ENCODE measurements at regions not wholly inside any gene's neighbourhood (a gene's known extent, or its start where the extent isn't known, plus 50 kb on each side); places are given as distances from the start of the nearest gene placed in this dataset.
"Not testable (repeated sequence)": the region's sequence is repeated elsewhere in the genome, so short reads cannot be mapped to it uniquely, and the experiment has no call there.

GRCh38 chr6:145271577-145271976 lies 463.7 kb downstream of the EPM2A start:
- H3K9me3 ChIP-seq (ENCODE audit: control insufficient read depth, low read length): no peaks in the 10 kb centered on the region
- H3K4me3 ChIP-seq (ENCODE audit: low read length): no peak overlapping the region
- no peaks in the 10 kb centered on the region for H3K27me3 ChIP-seq (ENCODE audit: control insufficient read depth, insufficient read depth, low read length)
- H3K4me1 ChIP-seq (ENCODE audit: control insufficient read depth, insufficient read depth, low read length): peaks cover 14% of the 10 kb centered on the region
- no peak overlapping the region for H3K9ac ChIP-seq (ENCODE audit: low read length)
- no peaks in the 10 kb centered on the region for H3K36me3 ChIP-seq (ENCODE audit: control insufficient read depth, insufficient read depth, low read length)

GRCh38 chr6:145272246-145272645 lies 463.1 kb downstream of the EPM2A start:
- H3K4me3 ChIP-seq (ENCODE audit: low read length): no peak overlapping the region
- no peaks in the 10 kb centered on the region for H3K36me3 ChIP-seq (ENCODE audit: control insufficient read depth, insufficient read depth, low read length)
- H3K4me1 ChIP-seq (ENCODE audit: control insufficient read depth, insufficient read depth, low read length): peaks cover 7% of the 10 kb centered on the region
- no peaks in the 10 kb centered on the region for H3K27me3 ChIP-seq (ENCODE audit: control insufficient read depth, insufficient read depth, low read length)
- no peak overlapping the region for H3K9ac ChIP-seq (ENCODE audit: low read length)
- no peaks in the 10 kb centered on the region for H3K9me3 ChIP-seq (ENCODE audit: control insufficient read depth, low read length)

DNA sequence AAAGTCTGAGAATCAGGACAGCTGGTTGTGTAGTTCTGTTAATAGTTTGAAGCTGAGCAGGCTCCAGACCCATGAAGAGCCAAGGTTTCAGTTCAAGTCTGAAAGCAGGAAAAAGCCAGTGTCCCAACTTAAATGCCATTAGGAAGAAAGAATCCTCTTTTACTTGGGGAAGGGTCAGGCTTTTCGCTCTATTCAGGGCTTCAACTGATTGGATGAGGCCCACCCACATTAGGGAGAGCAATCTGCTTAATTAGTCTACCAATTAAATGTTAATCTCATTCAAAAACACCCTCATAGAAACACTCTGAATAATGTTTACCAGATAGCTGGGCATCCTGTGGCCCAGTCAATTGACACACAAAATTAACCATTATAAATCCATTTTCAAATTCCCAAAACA lies 462.2 kb downstream of the EPM2A start:
- Histone ChIP-seq H3K36me3 (ENCODE audit: control insufficient read depth, insufficient read depth, low read length) (no peaks in the 10 kb centered on the region), H3K27me3 (ENCODE audit: control insufficient read depth, insufficient read depth, low read length) (no peaks in the 10 kb centered on the region), H3K9ac (ENCODE audit: low read length) (no peak overlapping the region), H3K9me3 (ENCODE audit: control insufficient read depth, low read length) (no peaks in the 10 kb centered on the region), H3K4me3 (ENCODE audit: low read length) (no peak overlapping the region), H3K4me1 (ENCODE audit: control insufficient read depth, insufficient read depth, low read length) (peaks cover 7% of the 10 kb centered on the region)

DNA sequence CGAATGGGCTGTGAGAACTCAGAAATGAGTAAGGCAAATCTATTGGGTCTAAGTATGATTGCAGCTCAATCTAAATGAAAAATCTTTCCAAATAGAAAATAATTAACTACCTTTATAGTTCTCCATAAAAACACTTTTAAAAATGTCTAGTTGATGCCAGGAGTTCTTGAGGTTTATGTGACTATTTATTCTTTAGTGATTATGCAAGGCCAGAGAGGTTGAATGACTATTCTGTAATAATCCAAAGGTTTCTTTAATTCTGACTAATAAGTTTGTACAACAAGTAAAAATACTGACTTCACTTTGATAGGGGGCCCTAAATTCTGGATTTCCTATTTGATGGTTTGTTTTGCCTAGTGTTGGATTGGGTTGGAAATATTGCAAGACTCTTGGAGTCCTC lies 461.2 kb downstream of the EPM2A start:
- no peaks in the 10 kb centered on the region for H3K9me3 ChIP-seq (ENCODE audit: control insufficient read depth, low read length)

DNA sequence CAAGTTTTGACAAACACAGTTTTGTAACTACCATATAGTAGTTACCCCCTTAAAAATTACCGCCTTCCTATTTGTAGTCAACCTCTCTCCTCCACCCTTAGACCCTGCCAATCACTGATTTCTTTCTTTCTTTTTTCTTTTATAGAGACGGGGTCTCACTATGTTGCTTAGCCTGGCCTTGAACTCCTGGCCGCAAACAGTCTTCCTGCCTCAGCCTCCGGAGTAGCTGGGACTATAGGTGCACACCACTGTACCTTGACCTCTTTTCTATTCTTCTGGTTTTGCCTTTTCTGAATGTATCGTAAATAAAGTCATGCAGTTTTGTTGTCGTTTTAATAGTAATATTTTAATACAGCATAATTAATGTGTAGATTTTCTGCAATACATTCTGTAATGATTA lies 460.3 kb downstream of the EPM2A start:
- H3K4me1 ChIP-seq (ENCODE audit: control insufficient read depth, insufficient read depth, low read length): peaks cover 7% of the 10 kb centered on the region
- no peaks in the 10 kb centered on the region for H3K27me3 ChIP-seq (ENCODE audit: control insufficient read depth, insufficient read depth, low read length)
- H3K36me3 ChIP-seq (ENCODE audit: control insufficient read depth, insufficient read depth, low read length): no peaks in the 10 kb centered on the region
- no peak overlapping the region for H3K4me3 ChIP-seq (ENCODE audit: low read length)
- no peak overlapping the region for H3K9ac ChIP-seq (ENCODE audit: low read length)
- H3K9me3 ChIP-seq (ENCODE audit: control insufficient read depth, low read length): no peaks in the 10 kb centered on the region

More for the DNA sequence above, 461.2 kb downstream of the EPM2A start:
- no peaks in the 10 kb centered on the region for H3K27me3 ChIP-seq (ENCODE audit: control insufficient read depth, insufficient read depth, low read length)
- no peak overlapping the region for H3K4me3 ChIP-seq (ENCODE audit: low read length)
- H3K9ac ChIP-seq (ENCODE audit: low read length): no peak overlapping the region
- peaks cover 7% of the 10 kb centered on the region for H3K4me1 ChIP-seq (ENCODE audit: control insufficient read depth, insufficient read depth, low read length)
- no peaks in the 10 kb centered on the region for H3K36me3 ChIP-seq (ENCODE audit: control insufficient read depth, insufficient read depth, low read length)

DNA sequence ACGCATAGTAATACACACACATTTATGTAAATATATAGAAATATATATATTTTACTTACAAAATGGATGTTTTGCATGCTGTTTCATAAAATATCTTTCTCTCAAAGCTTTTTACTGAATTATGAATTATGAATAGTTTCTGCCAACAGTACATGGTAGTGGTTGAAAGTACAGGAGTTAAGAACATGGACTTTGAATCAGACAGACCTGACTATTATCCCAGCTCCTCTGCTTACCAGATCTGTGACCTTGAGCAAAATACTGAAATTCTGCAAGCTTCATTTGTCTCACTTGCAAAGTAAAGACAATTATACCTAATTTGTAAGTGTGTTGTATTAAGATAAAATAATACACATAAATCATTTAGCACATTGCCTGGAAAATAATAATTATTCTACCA lies 459.5 kb downstream of the EPM2A start:
- no peaks in the 10 kb centered on the region for H3K36me3 ChIP-seq (ENCODE audit: control insufficient read depth, insufficient read depth, low read length)
- H3K9ac ChIP-seq (ENCODE audit: low read length): no peak overlapping the region
- H3K4me1 ChIP-seq (ENCODE audit: control insufficient read depth, insufficient read depth, low read length): peaks cover 5% of the 10 kb centered on the region
- H3K27me3 ChIP-seq (ENCODE audit: control insufficient read depth, insufficient read depth, low read length): no peaks in the 10 kb centered on the region
- H3K9me3 ChIP-seq (ENCODE audit: control insufficient read depth, low read length): no peaks in the 10 kb centered on the region
- H3K4me3 ChIP-seq (ENCODE audit: low read length): no peak overlapping the region

DNA sequence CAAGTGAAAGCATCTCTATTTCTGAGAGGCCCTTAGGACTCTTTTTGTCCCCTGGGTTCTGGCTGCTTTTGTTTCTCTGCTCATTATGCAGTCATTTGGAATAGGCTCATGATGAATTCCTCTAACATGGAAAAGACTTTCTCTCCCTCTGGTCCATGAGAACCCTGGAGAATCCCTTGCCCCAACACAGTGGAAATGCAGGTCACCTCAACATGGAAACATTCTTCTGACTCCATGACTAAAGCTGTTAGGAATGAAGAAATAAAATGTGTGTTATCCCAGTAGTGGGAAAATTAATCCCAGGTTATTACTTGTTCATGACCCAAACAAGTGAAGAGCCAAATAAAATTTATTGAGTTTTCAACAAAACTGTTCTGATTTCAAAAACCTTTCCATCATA lies 458.6 kb downstream of the EPM2A start:
- H3K36me3 ChIP-seq (ENCODE audit: control insufficient read depth, insufficient read depth, low read length): no peaks in the 10 kb centered on the region
- H3K9me3 ChIP-seq (ENCODE audit: control insufficient read depth, low read length): no peaks in the 10 kb centered on the region
- no peak overlapping the region for H3K9ac ChIP-seq (ENCODE audit: low read length)
- H3K4me3 ChIP-seq (ENCODE audit: low read length): no peak overlapping the region
- no peaks in the 10 kb centered on the region for H3K4me1 ChIP-seq (ENCODE audit: control insufficient read depth, insufficient read depth, low read length)
- no peaks in the 10 kb centered on the region for H3K27me3 ChIP-seq (ENCODE audit: control insufficient read depth, insufficient read depth, low read length)

- H3K4me3 ChIP-seq (ENCODE audit: low read length): no peak overlapping the region
- H3K9ac ChIP-seq (ENCODE audit: low read length): no peak overlapping the region
- H3K4me1 ChIP-seq (ENCODE audit: control insufficient read depth, insufficient read depth, low read length): no peaks in the 10 kb centered on the region
- no peaks in the 10 kb centered on the region for H3K36me3 ChIP-seq (ENCODE audit: control insufficient read depth, insufficient read depth, low read length)
- H3K9me3 ChIP-seq (ENCODE audit: control insufficient read depth, low read length): no peaks in the 10 kb centered on the region
- H3K27me3 ChIP-seq (ENCODE audit: control insufficient read depth, insufficient read depth, low read length): no peaks in the 10 kb centered on the region
Observed at GRCh38 chr6:145277358-145278086, 457.8 kb downstream of the EPM2A start.

- H3K4me3 ChIP-seq (ENCODE audit: low read length): no peak overlapping the region
- H3K27me3 ChIP-seq (ENCODE audit: control insufficient read depth, insufficient read depth, low read length): no peaks in the 10 kb centered on the region
- H3K4me1 ChIP-seq (ENCODE audit: control insufficient read depth, insufficient read depth, low read length): peaks cover 5% of the 10 kb centered on the region
- no peak overlapping the region for H3K9ac ChIP-seq (ENCODE audit: low read length)
- H3K36me3 ChIP-seq (ENCODE audit: control insufficient read depth, insufficient read depth, low read length): no peaks in the 10 kb centered on the region
- no peaks in the 10 kb centered on the region for H3K9me3 ChIP-seq (ENCODE audit: control insufficient read depth, low read length)
Observed at GRCh38 chr6:145278163-145278807, 457.0 kb downstream of the EPM2A start.

DNA sequence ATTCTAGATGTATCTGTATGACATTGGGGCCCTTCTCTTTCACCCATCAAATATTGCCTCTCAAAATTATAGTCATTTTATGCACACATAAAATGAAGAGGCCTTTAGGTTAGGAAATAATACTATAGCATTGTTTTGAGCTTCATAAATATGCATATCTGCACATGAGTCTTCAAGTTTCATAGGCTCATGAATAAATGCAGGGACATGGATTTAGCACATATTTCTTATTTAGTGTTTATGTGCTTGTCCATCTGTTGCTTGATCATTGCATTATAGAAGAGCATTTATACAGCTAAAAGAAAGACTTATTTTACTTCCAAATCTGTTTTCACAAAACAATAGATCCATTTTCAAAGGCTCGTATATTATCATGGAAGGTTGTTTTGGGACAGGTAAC lies 455.8 kb downstream of the EPM2A start:
- H3K9me3 ChIP-seq (ENCODE audit: control insufficient read depth, low read length): no peaks in the 10 kb centered on the region

DNA sequence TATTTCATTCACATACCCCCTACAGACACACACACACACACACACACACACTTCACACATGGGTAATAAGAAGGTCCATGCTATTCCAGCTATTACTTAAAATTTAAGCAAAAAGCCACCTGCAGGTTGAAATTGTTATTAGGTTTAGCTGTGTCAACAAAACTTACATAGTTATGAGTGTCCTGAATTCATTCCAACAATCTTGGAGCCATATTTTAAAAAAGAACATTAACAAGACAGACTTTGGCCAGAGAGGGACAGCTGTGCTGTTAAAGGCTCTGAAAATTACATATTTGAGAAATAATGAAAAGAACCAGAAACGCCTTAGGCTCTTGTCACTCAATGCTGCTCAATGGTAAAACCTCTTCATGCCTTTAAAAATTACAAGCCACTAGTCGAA lies 455.3 kb downstream of the EPM2A start:
- Histone ChIP-seq H3K27me3 (ENCODE audit: control insufficient read depth, insufficient read depth, low read length) (no peaks in the 10 kb centered on the region), H3K4me3 (ENCODE audit: low read length) (no peak overlapping the region), H3K4me1 (ENCODE audit: control insufficient read depth, insufficient read depth, low read length) (peaks cover 8% of the 10 kb centered on the region), H3K9ac (ENCODE audit: low read length) (no peak overlapping the region), H3K36me3 (ENCODE audit: control insufficient read depth, insufficient read depth, low read length) (no peaks in the 10 kb centered on the region), H3K9me3 (ENCODE audit: control insufficient read depth, low read length) (no peaks in the 10 kb centered on the region)

More for the DNA sequence above, 455.8 kb downstream of the EPM2A start:
- Histone ChIP-seq H3K9ac (ENCODE audit: low read length) (no peak overlapping the region), H3K4me1 (ENCODE audit: control insufficient read depth, insufficient read depth, low read length) (peaks cover 8% of the 10 kb centered on the region), H3K4me3 (ENCODE audit: low read length) (no peak overlapping the region), H3K36me3 (ENCODE audit: control insufficient read depth, insufficient read depth, low read length) (no peaks in the 10 kb centered on the region), H3K27me3 (ENCODE audit: control insufficient read depth, insufficient read depth, low read length) (no peaks in the 10 kb centered on the region)

- not testable (repeated sequence) for H3K27me3 ChIP-seq (ENCODE audit: control insufficient read depth, insufficient read depth, low read length); H3K9me3 ChIP-seq (ENCODE audit: control insufficient read depth, low read length); H3K9ac ChIP-seq (ENCODE audit: low read length); H3K4me3 ChIP-seq (ENCODE audit: low read length); H3K36me3 ChIP-seq (ENCODE audit: control insufficient read depth, insufficient read depth, low read length); H3K4me1 ChIP-seq (ENCODE audit: control insufficient read depth, insufficient read depth, low read length)
Observed at GRCh38 chr6:145283209-145283608, 452.1 kb downstream of the EPM2A start.

Measured in mucosa of stomach (tissue), 1 donor.